ENCODE measurements at regions not wholly inside any gene's neighbourhood (a gene's known extent, or its start where the extent isn't known, plus 50 kb on each side); places are given as distances from the start of the nearest gene placed in this dataset.

- TF ChIP-seq POLR2A (IDR thresholded peaks at IDR 0.05), result no peak
- TF ChIP-seq CTCF (IDR thresholded peaks at IDR 0.05), result no peak
- DNase-seq, result no peak
Observed at GRCh38 chr4:124879195-124879594, 166.7 kb upstream of the ANKRD50 start.

GRCh38 chr4:124874172-124874450 is 161.6 kb upstream of the ANKRD50 start:
- no peak for TF ChIP-seq CTCF (IDR thresholded peaks at IDR 0.05)
- TF ChIP-seq POLR2A (IDR thresholded peaks at IDR 0.05), result no peak
- Histone ChIP-seq H3K4me3 (no peak overlapping the region), H3K36me3 (no peaks in the 10 kb centered on the region), H3K4me1 (no peaks in the 10 kb centered on the region), H3K27me3 (no peaks in the 10 kb centered on the region), H3K9me3 (no peaks in the 10 kb centered on the region), H3K27ac (no peak overlapping the region)
- no peak for DNase-seq

More at GRCh38 chr4:124879195-124879594, 166.7 kb upstream of the ANKRD50 start:
- Histone ChIP-seq H3K27me3 (no peaks in the 10 kb centered on the region), H3K4me1 (no peaks in the 10 kb centered on the region), H3K36me3 (no peaks in the 10 kb centered on the region), H3K9me3 (no peaks in the 10 kb centered on the region), H3K4me3 (no peak overlapping the region), H3K27ac (no peak overlapping the region)

- H3K4me3 ChIP-seq, result no peak overlapping the region
- DNase-seq, result no peak
- H3K4me1 ChIP-seq, result no peaks in the 10 kb centered on the region
- H3K9me3 ChIP-seq, result no peaks in the 10 kb centered on the region
- H3K27me3 ChIP-seq, result no peaks in the 10 kb centered on the region
- no peaks in the 10 kb centered on the region for H3K36me3 ChIP-seq
- no peak overlapping the region for H3K27ac ChIP-seq
- no peak for TF ChIP-seq POLR2A (IDR thresholded peaks at IDR 0.05)
- TF ChIP-seq CTCF (IDR thresholded peaks at IDR 0.05), result no peak
Observed at GRCh38 chr4:124873361-124874171, 161.0 kb upstream of the ANKRD50 start.

- Histone ChIP-seq H3K27me3 (no peaks in the 10 kb centered on the region), H3K27ac (no peak overlapping the region), H3K36me3 (no peaks in the 10 kb centered on the region), H3K4me1 (no peaks in the 10 kb centered on the region), H3K4me3 (no peak overlapping the region), H3K9me3 (no peaks in the 10 kb centered on the region)
- DNase-seq, result no peak
- TF ChIP-seq CTCF (IDR thresholded peaks at IDR 0.05) (no peak), POLR2A (IDR thresholded peaks at IDR 0.05) (no peak)
Observed at GRCh38 chr4:124872659-124873058, 160.1 kb upstream of the ANKRD50 start.

GRCh38 chr4:124869961-124870495 is 157.5 kb upstream of the ANKRD50 start:
- Histone ChIP-seq H3K4me1 (no peaks in the 10 kb centered on the region), H3K9me3 (no peaks in the 10 kb centered on the region), H3K36me3 (no peaks in the 10 kb centered on the region), H3K27ac (no peak overlapping the region), H3K4me3 (no peak overlapping the region), H3K27me3 (no peaks in the 10 kb centered on the region)
- TF ChIP-seq POLR2A (IDR thresholded peaks at IDR 0.05), result no peak
- TF ChIP-seq CTCF (IDR thresholded peaks at IDR 0.05), result no peak
- no peak for DNase-seq
